Osteoblast (primary cell): ENCODE measurements at regions not wholly inside any gene's neighbourhood (a gene's known extent, or its start where the extent isn't known, plus 50 kb on each side); places are given as distances from the start of the nearest gene placed in this dataset.

ENCODE experiments used
- DNase-seq: peaks from one replicate; pipeline ENCODE4 v3.0.0; 2011; ENCODE audit warnings: low spot score, mixed read lengths; ENCODE audit not compliant: insufficient read length; ENCODE audit errors: missing footprints
- H2AFZ ChIP-seq: 2 replicates; pipeline ENCODE4 v1.6.0; 2011; ENCODE audit warnings: mild to moderate bottlenecking, low read length
- H3K27ac ChIP-seq: 2 replicates; pipeline ENCODE4 v1.5.1; 2011; ENCODE audit warnings: mild to moderate bottlenecking, low read depth, low read length, moderate library complexity
- H3K27me3 ChIP-seq: 2 replicates; pipeline ENCODE4 v1.6.0; 2012; ENCODE audit warnings: mild to moderate bottlenecking, control low read depth, inconsistent platforms, low read length, moderate library complexity; ENCODE audit not compliant: insufficient read depth
- H3K36me3 ChIP-seq: 2 replicates; pipeline ENCODE4 v1.5.1; 2011; ENCODE audit warnings: mild to moderate bottlenecking, low read length, control low read depth, moderate library complexity; ENCODE audit not compliant: insufficient read depth
- H3K4me1 ChIP-seq: 2 replicates; pipeline ENCODE4 v1.5.1; 2011; ENCODE audit warnings: mild to moderate bottlenecking, low read length, control low read depth, moderate library complexity; ENCODE audit not compliant: insufficient read depth
- H3K4me2 ChIP-seq: 2 replicates; pipeline ENCODE4 v1.6.0; 2011; ENCODE audit warnings: mild to moderate bottlenecking, low read length; ENCODE audit not compliant: insufficient read depth
- H3K4me3 ChIP-seq: fragments of 200-600 bp; sonication (generic); 3 replicates; pipeline ENCODE4 v1.5.1; 2012; ENCODE audit warnings: mild to moderate bottlenecking, low read length, inconsistent platforms; ENCODE audit not compliant: insufficient read depth
- H3K79me2 ChIP-seq: 2 replicates; pipeline ENCODE4 v1.6.0; 2012; ENCODE audit warnings: mild to moderate bottlenecking, low read length, control low read depth, inconsistent platforms; ENCODE audit not compliant: insufficient read depth
- H3K9me3 ChIP-seq: 2 replicates; pipeline ENCODE4 v1.5.1; 2011; ENCODE audit warnings: low read depth, low read length, control low read depth
- H4K20me1 ChIP-seq: 2 replicates; pipeline ENCODE4 v1.6.0; 2012; ENCODE audit warnings: mild to moderate bottlenecking, low read length, control low read depth; ENCODE audit not compliant: insufficient read depth
- CTCF ChIP-seq: IDR thresholded peaks from 2 replicates; pipeline ENCODE4 v1.5.1; 2011; ENCODE audit warnings: mild to moderate bottlenecking, low read depth, low read length, moderate library complexity; ENCODE audit errors: extremely low read depth

DNA sequence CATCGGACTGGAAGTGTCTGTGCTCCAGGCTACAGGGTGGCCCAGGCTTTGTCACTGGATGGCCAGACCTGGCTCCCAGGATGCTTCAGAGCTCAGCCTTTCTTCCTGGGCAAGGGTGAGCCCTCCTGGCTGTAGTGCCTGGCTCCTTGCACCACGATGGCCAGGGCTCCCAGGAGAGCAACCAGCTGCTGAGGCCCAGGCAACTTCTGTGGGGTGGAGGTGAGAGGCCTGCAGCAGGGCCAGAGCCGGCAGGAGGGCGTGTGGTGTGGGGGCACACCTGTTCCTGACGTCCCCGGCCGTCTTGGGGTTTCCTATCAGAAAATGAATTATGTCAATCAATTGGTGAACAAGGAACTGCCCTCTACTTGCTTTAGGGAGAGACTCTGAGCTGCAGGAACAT lies 82.1 kb downstream of the DHCR7 start:
- no peaks in the 10 kb centered on the region for H3K9me3 ChIP-seq
- no peak overlapping the region for H2AFZ ChIP-seq
- peaks cover 2% of the 10 kb centered on the region for H3K27me3 ChIP-seq
- H3K4me2 ChIP-seq = no peak overlapping the region
- H4K20me1 ChIP-seq = no peaks in the 10 kb centered on the region
- DNase-seq = peak; percentile 18
- H3K27ac ChIP-seq = no peak overlapping the region
- no peaks in the 10 kb centered on the region for H3K36me3 ChIP-seq
- no peak overlapping the region for H3K4me3 ChIP-seq
- H3K79me2 ChIP-seq = no peaks in the 10 kb centered on the region
- no peaks in the 10 kb centered on the region for H3K4me1 ChIP-seq
- no peak for TF ChIP-seq CTCF

GRCh38 chr11:71365626-71366025 lies 82.6 kb downstream of the DHCR7 start:
- H3K36me3 ChIP-seq = no peaks in the 10 kb centered on the region
- no peaks in the 10 kb centered on the region for H3K4me1 ChIP-seq
- no peaks in the 10 kb centered on the region for H3K79me2 ChIP-seq
- H3K4me3 ChIP-seq = no peak overlapping the region
- no peaks in the 10 kb centered on the region for H3K9me3 ChIP-seq
- no peaks in the 10 kb centered on the region for H4K20me1 ChIP-seq
- no peak overlapping the region for H3K27ac ChIP-seq
- H3K4me2 ChIP-seq = no peak overlapping the region
- DNase-seq = no peak
- peaks cover 2% of the 10 kb centered on the region for H3K27me3 ChIP-seq
- TF ChIP-seq CTCF = no peak
- H2AFZ ChIP-seq = no peak overlapping the region

DNA sequence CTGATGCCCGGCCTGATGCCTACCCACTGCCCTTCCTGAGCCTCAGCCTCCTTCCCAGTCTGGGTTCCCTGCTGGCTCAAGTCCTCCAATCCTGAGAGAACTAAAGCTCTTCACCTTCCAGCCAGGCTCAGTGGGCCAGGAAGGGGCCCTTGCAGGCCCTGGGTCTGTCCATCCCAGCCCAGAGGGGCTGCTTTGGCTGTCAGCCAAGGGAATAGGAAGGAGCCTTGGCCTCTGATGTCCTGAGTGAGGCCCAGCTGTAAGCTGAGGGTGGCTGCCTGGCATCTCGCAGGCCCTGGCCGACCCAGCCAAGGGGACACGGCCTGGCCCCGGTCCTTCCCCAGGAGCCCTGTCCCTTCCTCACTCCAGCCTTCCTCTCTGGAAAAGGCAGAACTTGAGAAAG lies 83.4 kb downstream of the DHCR7 start:
- Histone ChIP-seq H3K4me2 (no peak overlapping the region), H3K4me1 (no peaks in the 10 kb centered on the region), H3K27ac (no peak overlapping the region), H3K9me3 (no peaks in the 10 kb centered on the region), H3K4me3 (no peak overlapping the region), H2AFZ (no peak overlapping the region), H3K36me3 (no peaks in the 10 kb centered on the region), H3K79me2 (no peaks in the 10 kb centered on the region), H3K27me3 (peaks cover 2% of the 10 kb centered on the region), H4K20me1 (no peaks in the 10 kb centered on the region)
- no peak for TF ChIP-seq CTCF
- DNase-seq = peak; percentile 9

DNA sequence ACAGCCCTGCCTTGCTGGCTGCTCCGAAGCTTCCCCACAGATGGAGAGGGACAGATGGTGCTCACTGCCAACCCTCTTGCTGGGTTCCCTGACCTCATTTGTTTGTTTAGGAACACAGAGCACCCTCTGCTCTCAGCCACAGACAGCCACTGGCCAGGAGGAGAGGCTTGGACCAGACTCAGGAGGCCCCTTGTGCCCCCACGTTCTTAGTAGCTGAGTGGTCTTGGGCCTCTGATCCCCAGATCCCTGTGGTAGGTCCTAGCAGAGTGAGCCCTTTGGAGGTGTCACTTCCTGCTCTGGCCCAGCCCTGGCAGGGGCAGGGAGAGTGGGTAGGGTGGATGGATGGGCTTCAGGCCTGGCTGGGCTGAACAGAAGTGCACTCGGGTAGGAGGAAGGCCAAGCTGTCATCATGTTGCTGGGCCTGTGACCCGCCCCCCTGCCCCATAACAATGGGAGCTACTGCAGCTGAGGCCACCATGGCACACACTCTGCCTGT lies 84.0 kb downstream of the DHCR7 start:
- H4K20me1 ChIP-seq = no peaks in the 10 kb centered on the region
- peak; percentile 48 for DNase-seq
- peaks cover 2% of the 10 kb centered on the region for H3K27me3 ChIP-seq
- no peak overlapping the region for H3K4me3 ChIP-seq
- H3K9me3 ChIP-seq = no peaks in the 10 kb centered on the region
- no peak overlapping the region for H2AFZ ChIP-seq
- H3K36me3 ChIP-seq = no peaks in the 10 kb centered on the region
- no peak overlapping the region for H3K4me2 ChIP-seq
- no peak overlapping the region for H3K27ac ChIP-seq
- H3K79me2 ChIP-seq = no peaks in the 10 kb centered on the region
- TF ChIP-seq CTCF = no peak
- H3K4me1 ChIP-seq = no peaks in the 10 kb centered on the region
